ENCODE measurements at regions not wholly inside any gene's neighbourhood (a gene's known extent, or its start where the extent isn't known, plus 50 kb on each side); places are given as distances from the start of the nearest gene placed in this dataset.

GRCh38 chr3:75242012-75242735, 422.0 kb upstream of the FRG2C start:
- no peaks in the 10 kb centered on the region for H3K79me2 ChIP-seq (ENCODE audit: control insufficient read depth, insufficient read depth, low read length)
- H3K27me3 Mint-ChIP-seq = no peaks in the 10 kb centered on the region
- H3K9me3 Mint-ChIP-seq (ENCODE audit: insufficient read depth) = no peaks in the 10 kb centered on the region
- WGBS (ENCODE audit: insufficient coverage) = no CpG with 5 or more reads among the region's 4 CpGs
- no peak for ATAC-seq (ENCODE audit: low read depth)
- H3K27me3 ChIP-seq (replicated peaks in 1 of 4; ENCODE audit: control extremely low read depth in 1 of 4, control insufficient read depth in 3 of 4, insufficient read depth in 4 of 4, low read length in 3 of 4) = no peaks in the 10 kb centered on the region
- H3K4me2 ChIP-seq (replicated peaks; ENCODE audit: low read depth, low read length, poor library complexity, severe bottlenecking) = no peak overlapping the region
- TF ChIP-seq CTCF (IDR thresholded peaks at IDR 0.05) (no peak), EZH2 (IDR thresholded peaks at IDR 0.05; ENCODE audit: borderline replicate concordance, insufficient read depth, low read depth, low read length, poor library complexity, severe bottlenecking) (no peak)
- no peaks in the 10 kb centered on the region for H3K9me3 ChIP-seq (ENCODE audit: control extremely low read depth in 1 of 3, control insufficient read depth in 2 of 3, insufficient read depth in 1 of 3, low read length in 2 of 3)
- H3K4me1 ChIP-seq (ENCODE audit: control insufficient read depth in 2 of 2, insufficient read depth in 2 of 2, low read length in 2 of 2) = no peaks in the 10 kb centered on the region
- no peak overlapping the region for H3K27ac ChIP-seq (ENCODE audit: low read length in 2 of 2)
- POLR2A ChIA-PET = no interaction called here
- no peak overlapping the region for H2AFZ ChIP-seq (ENCODE audit: insufficient read depth, low read depth, low read length, poor library complexity, severe bottlenecking)
- no peak overlapping the region for H3K9ac ChIP-seq (ENCODE audit: low read length)
- no peaks in the 10 kb centered on the region for H3K36me3 ChIP-seq (replicated peaks in 1 of 2; ENCODE audit: control extremely low read depth in 1 of 2, control insufficient read depth in 1 of 2, extremely low read depth in 1 of 2, insufficient read depth in 2 of 2, low read length in 1 of 2)
- no peak overlapping the region for H3K4me3 ChIP-seq (ENCODE audit: control extremely low read depth in 1 of 5, extremely low read depth in 1 of 5, insufficient read depth in 1 of 5, low read depth in 2 of 5, low read length in 4 of 5)
- no peaks in the 10 kb centered on the region for H3K4me1 Mint-ChIP-seq
- no peaks in the 10 kb centered on the region for H4K20me1 ChIP-seq (ENCODE audit: control insufficient read depth, insufficient read depth, low read length, poor library complexity, severe bottlenecking)
- CTCF ChIA-PET = no interaction called here
- no peak for DNase-seq
- H3K4me3 Mint-ChIP-seq = no peak overlapping the region
- intact Hi-C loops (cut with micrococcal nuclease) = no loop called here
- H3K27ac Mint-ChIP-seq = no peak overlapping the region

GRCh38 chr3:75248974-75249373, 415.2 kb upstream of the FRG2C start:
- H3K9me3 ChIP-seq (ENCODE audit: control extremely low read depth in 1 of 3, control insufficient read depth in 2 of 3, insufficient read depth in 1 of 3, low read length in 2 of 3) = no peaks in the 10 kb centered on the region
- no peak overlapping the region for H3K27ac Mint-ChIP-seq
- no peaks in the 10 kb centered on the region for H3K9me3 Mint-ChIP-seq (ENCODE audit: insufficient read depth)
- TF ChIP-seq CTCF (IDR thresholded peaks at IDR 0.05) (no peak), EZH2 (IDR thresholded peaks at IDR 0.05; ENCODE audit: borderline replicate concordance, insufficient read depth, low read depth, low read length, poor library complexity, severe bottlenecking) (no peak)
- no peak overlapping the region for H3K4me2 ChIP-seq (replicated peaks; ENCODE audit: low read depth, low read length, poor library complexity, severe bottlenecking)
- H3K27ac ChIP-seq (ENCODE audit: low read length in 2 of 2) = no peak overlapping the region
- intact Hi-C loops (cut with micrococcal nuclease) = no loop called here
- no peaks in the 10 kb centered on the region for H3K27me3 ChIP-seq (replicated peaks in 1 of 4; ENCODE audit: control extremely low read depth in 1 of 4, control insufficient read depth in 3 of 4, insufficient read depth in 4 of 4, low read length in 3 of 4)
- POLR2A ChIA-PET = no interaction called here
- no peaks in the 10 kb centered on the region for H3K79me2 ChIP-seq (ENCODE audit: control insufficient read depth, insufficient read depth, low read length)
- DNase-seq (no peak), ATAC-seq (ENCODE audit: low read depth) (no peak)
- H3K4me3 Mint-ChIP-seq = no peak overlapping the region
- H3K9ac ChIP-seq (ENCODE audit: low read length) = no peak overlapping the region
- H3K36me3 ChIP-seq (replicated peaks in 1 of 2; ENCODE audit: control extremely low read depth in 1 of 2, control insufficient read depth in 1 of 2, extremely low read depth in 1 of 2, insufficient read depth in 2 of 2, low read length in 1 of 2) = no peaks in the 10 kb centered on the region
- no peaks in the 10 kb centered on the region for H3K27me3 Mint-ChIP-seq
- CTCF ChIA-PET = no interaction called here
- no peaks in the 10 kb centered on the region for H3K4me1 ChIP-seq (ENCODE audit: control insufficient read depth in 2 of 2, insufficient read depth in 2 of 2, low read length in 2 of 2)
- no peak overlapping the region for H3K4me3 ChIP-seq (ENCODE audit: control extremely low read depth in 1 of 5, extremely low read depth in 1 of 5, insufficient read depth in 1 of 5, low read depth in 2 of 5, low read length in 4 of 5)
- H2AFZ ChIP-seq (ENCODE audit: insufficient read depth, low read depth, low read length, poor library complexity, severe bottlenecking) = no peak overlapping the region
- no peaks in the 10 kb centered on the region for H4K20me1 ChIP-seq (ENCODE audit: control insufficient read depth, insufficient read depth, low read length, poor library complexity, severe bottlenecking)
- no peaks in the 10 kb centered on the region for H3K4me1 Mint-ChIP-seq
